ENCODE measurements at regions not wholly inside any gene's neighbourhood (a gene's known extent, or its start where the extent isn't known, plus 50 kb on each side); places are given as distances from the start of the nearest gene placed in this dataset.

- no peaks in the 10 kb centered on the region for H3K36me3 ChIP-seq (ENCODE audit: insufficient read depth in 1 of 2, low read depth in 1 of 2)
- no peak overlapping the region for H3K4me3 ChIP-seq
- WGBS, 3 donors, result 78 to 90% (median 83%) methylated on average over 5 of the region's 5 CpGs
- no peaks in the 10 kb centered on the region for H3K9me3 ChIP-seq
- H3K27ac ChIP-seq, result no peak overlapping the region
- DNase-seq, result no peak
- ATAC-seq, result no peak
- no peaks in the 10 kb centered on the region for H3K27me3 ChIP-seq (ENCODE audit: insufficient read depth in 3 of 3, low read length in 2 of 3)
- no peaks in the 10 kb centered on the region for H3K4me1 ChIP-seq
- TF ChIP-seq CTCF (IDR thresholded peaks at IDR 0.05), result no peak
- intact Hi-C loops (cut with DNase I), result no loop called here
Observed at GRCh38 chr11:19525714-19526113, 186.9 kb upstream of the NAV2 start.

GRCh38 chr11:19525276-19525675 lies 187.4 kb upstream of the NAV2 start:
- H3K4me1 ChIP-seq, result no peaks in the 10 kb centered on the region
- no peak overlapping the region for H3K4me3 ChIP-seq
- 80 to 95% (median 90%) methylated on average over 7 of the region's 7 CpGs for WGBS, 3 donors
- H3K27me3 ChIP-seq (ENCODE audit: insufficient read depth in 3 of 3, low read length in 2 of 3), result no peaks in the 10 kb centered on the region
- H3K36me3 ChIP-seq (ENCODE audit: insufficient read depth in 1 of 2, low read depth in 1 of 2), result no peaks in the 10 kb centered on the region
- intact Hi-C loops (cut with DNase I), result no loop called here
- ATAC-seq (no peak), DNase-seq (no peak)
- H3K27ac ChIP-seq, result no peak overlapping the region
- no peak for TF ChIP-seq CTCF (IDR thresholded peaks at IDR 0.05)
- H3K9me3 ChIP-seq, result no peaks in the 10 kb centered on the region

DNA sequence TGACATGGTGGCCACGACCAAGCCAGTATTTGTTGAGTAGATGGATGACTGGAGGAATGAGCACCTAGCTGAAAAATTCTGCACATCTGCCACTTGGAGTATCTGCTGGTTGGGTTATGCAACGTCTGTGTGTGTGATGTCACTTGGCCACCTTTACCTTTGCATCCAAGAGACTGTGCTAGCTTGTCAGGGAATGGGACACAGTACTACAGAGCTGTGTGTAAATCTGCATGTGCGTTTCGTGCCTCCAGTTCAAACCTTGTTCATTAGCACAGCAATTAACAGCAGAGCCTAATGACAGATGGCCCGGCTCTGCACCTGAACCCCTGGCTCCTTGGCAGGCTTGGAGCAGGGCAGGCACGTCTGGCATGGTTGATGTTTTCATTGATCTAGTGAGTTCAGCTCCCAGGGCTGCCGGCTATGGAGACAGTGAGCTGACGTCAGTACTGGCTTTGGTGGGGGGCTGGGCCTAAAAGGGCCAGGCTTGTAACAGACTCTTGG lies 188.4 kb upstream of the NAV2 start:
- H3K4me3 ChIP-seq, result no peak overlapping the region
- H3K4me1 ChIP-seq, result no peaks in the 10 kb centered on the region
- ATAC-seq (no peak), DNase-seq (no peak)
- intact Hi-C loops (cut with DNase I), result no loop called here
- no peak for TF ChIP-seq CTCF (IDR thresholded peaks at IDR 0.05)
- H3K27ac ChIP-seq, result no peak overlapping the region
- WGBS, 3 donors, result 45 to 61% (median 47%) methylated on average over 8 of the region's 8 CpGs
- no peaks in the 10 kb centered on the region for H3K9me3 ChIP-seq
- H3K27me3 ChIP-seq (ENCODE audit: insufficient read depth in 3 of 3, low read length in 2 of 3), result no peaks in the 10 kb centered on the region
- H3K36me3 ChIP-seq (ENCODE audit: insufficient read depth in 1 of 2, low read depth in 1 of 2), result no peaks in the 10 kb centered on the region

- WGBS, 3 donors, result 85 to 88% (median 86%) methylated on average over 5 of the region's 5 CpGs
Observed at GRCh38 chr11:19520681-19521080, 192.0 kb upstream of the NAV2 start.

More at GRCh38 chr11:19520681-19521080, 192.0 kb upstream of the NAV2 start:
- Histone ChIP-seq H3K4me3 (no peak overlapping the region), H3K27ac (no peak overlapping the region), H3K27me3 (ENCODE audit: insufficient read depth in 3 of 3, low read length in 2 of 3) (no peaks in the 10 kb centered on the region), H3K36me3 (ENCODE audit: insufficient read depth in 1 of 2, low read depth in 1 of 2) (no peaks in the 10 kb centered on the region), H3K4me1 (no peaks in the 10 kb centered on the region), H3K9me3 (no peaks in the 10 kb centered on the region)
- TF ChIP-seq CTCF (IDR thresholded peaks at IDR 0.05), result no peak
- intact Hi-C loops (cut with DNase I), result no loop called here
- ATAC-seq, result no peak
- no peak for DNase-seq
